ENCODE measurements at regions not wholly inside any gene's neighbourhood (a gene's known extent, or its start where the extent isn't known, plus 50 kb on each side); places are given as distances from the start of the nearest gene placed in this dataset.

- H3K27ac Mint-ChIP-seq (ENCODE audit: unreplicated experiment) = no peak overlapping the region
- peaks cover 14% of the 10 kb centered on the region for H3K4me1 Mint-ChIP-seq (ENCODE audit: low read depth)
- no peaks in the 10 kb centered on the region for H3K9me3 Mint-ChIP-seq (ENCODE audit: low read depth)
- DNase-seq (ENCODE audit: low spot score) = no peak
- H3K36me3 Mint-ChIP-seq (ENCODE audit: low read depth) = peaks cover 3% of the 10 kb centered on the region
- no peaks in the 10 kb centered on the region for H3K27me3 Mint-ChIP-seq (ENCODE audit: low read depth)
- no peak for TF ChIP-seq CTCF (IDR thresholded peaks at IDR 0.05)
- no peak overlapping the region for H3K4me3 Mint-ChIP-seq (ENCODE audit: unreplicated experiment)
Measured at GRCh38 chr11:92888696-92889095, 80.8 kb upstream of the MTNR1B start.

- no peak overlapping the region for H3K4me3 Mint-ChIP-seq (ENCODE audit: unreplicated experiment)
- no peak for DNase-seq (ENCODE audit: low spot score)
- no peak overlapping the region for H3K27ac Mint-ChIP-seq (ENCODE audit: unreplicated experiment)
- peaks cover 2% of the 10 kb centered on the region for H3K36me3 Mint-ChIP-seq (ENCODE audit: low read depth)
- H3K27me3 Mint-ChIP-seq (ENCODE audit: low read depth) = no peaks in the 10 kb centered on the region
- TF ChIP-seq CTCF (IDR thresholded peaks at IDR 0.05) = no peak
- no peaks in the 10 kb centered on the region for H3K9me3 Mint-ChIP-seq (ENCODE audit: low read depth)
- H3K4me1 Mint-ChIP-seq (ENCODE audit: low read depth) = peaks cover 25% of the 10 kb centered on the region
Measured at GRCh38 chr11:92890846-92891245, 78.6 kb upstream of the MTNR1B start.

- Mint-ChIP-seq H3K27me3 (ENCODE audit: low read depth) (no peaks in the 10 kb centered on the region), H3K9me3 (ENCODE audit: low read depth) (no peaks in the 10 kb centered on the region)
- DNase-seq (ENCODE audit: low spot score) = no peak
Measured at GRCh38 chr11:92892802-92893684, 76.4 kb upstream of the MTNR1B start.

GRCh38 chr11:92894197-92894596 is 75.3 kb upstream of the MTNR1B start:
- Mint-ChIP-seq H3K4me1 (ENCODE audit: low read depth) (peaks cover 22% of the 10 kb centered on the region), H3K27me3 (ENCODE audit: low read depth) (no peaks in the 10 kb centered on the region), H3K27ac (ENCODE audit: unreplicated experiment) (no peak overlapping the region), H3K36me3 (ENCODE audit: low read depth) (peaks cover 2% of the 10 kb centered on the region), H3K4me3 (ENCODE audit: unreplicated experiment) (no peak overlapping the region), H3K9me3 (ENCODE audit: low read depth) (no peaks in the 10 kb centered on the region)
- no peak for TF ChIP-seq CTCF (IDR thresholded peaks at IDR 0.05)
- no peak for DNase-seq (ENCODE audit: low spot score)

More at GRCh38 chr11:92892802-92893684, 76.4 kb upstream of the MTNR1B start:
- Mint-ChIP-seq H3K27ac (ENCODE audit: unreplicated experiment) (peak overlapping the region; percentile 76), H3K36me3 (ENCODE audit: low read depth) (peaks cover 2% of the 10 kb centered on the region), H3K4me1 (ENCODE audit: low read depth) (peaks cover 22% of the 10 kb centered on the region), H3K4me3 (ENCODE audit: unreplicated experiment) (no peak overlapping the region)
- TF ChIP-seq CTCF (IDR thresholded peaks at IDR 0.05) = no peak

GRCh38 chr11:92897487-92897886 is 72.0 kb upstream of the MTNR1B start:
- peaks cover 22% of the 10 kb centered on the region for H3K4me1 Mint-ChIP-seq (ENCODE audit: low read depth)
- H3K27me3 Mint-ChIP-seq (ENCODE audit: low read depth) = no peaks in the 10 kb centered on the region
- no peaks in the 10 kb centered on the region for H3K9me3 Mint-ChIP-seq (ENCODE audit: low read depth)
- no peaks in the 10 kb centered on the region for H3K36me3 Mint-ChIP-seq (ENCODE audit: low read depth)
- no peak overlapping the region for H3K27ac Mint-ChIP-seq (ENCODE audit: unreplicated experiment)
- H3K4me3 Mint-ChIP-seq (ENCODE audit: unreplicated experiment) = no peak overlapping the region
- no peak for TF ChIP-seq CTCF (IDR thresholded peaks at IDR 0.05)
- DNase-seq (ENCODE audit: low spot score) = no peak
